ENCODE measurements at regions not wholly inside any gene's neighbourhood (a gene's known extent, or its start where the extent isn't known, plus 50 kb on each side); places are given as distances from the start of the nearest gene placed in this dataset.

- in situ Hi-C loops (cut with MboI; ENCODE audit: low sequenced_read_pairs) (no loop called here), intact Hi-C loops (cut with micrococcal nuclease) (no loop called here), dilution Hi-C loops (cut with HindIII; ENCODE audit: low sequenced_read_pairs, unreplicated experiment) (no loop called here)
- Histone ChIP-seq H3K9me1 (ENCODE audit: insufficient read depth, low read length) (no peaks in the 10 kb centered on the region), H3K9me3 (ENCODE audit: control insufficient read depth, insufficient read depth, low read length) (no peaks in the 10 kb centered on the region), H3K4me1 (ENCODE audit: control insufficient read depth, insufficient read depth, low read length) (no peaks in the 10 kb centered on the region; the same call in 1 of the 2 replicates), H4K8ac (ENCODE audit: low read depth in 2 of 2, low read length in 2 of 2) (no peak overlapping the region), H3K27ac (ENCODE audit: insufficient read depth, low read length) (no peak overlapping the region), H3K79me1 (ENCODE audit: low read depth in 1 of 2, low read length in 2 of 2) (no peaks in the 10 kb centered on the region), H2AK5ac (ENCODE audit: low read depth, low read length) (no peak overlapping the region), H3K9ac (ENCODE audit: low read depth, low read length) (no peak overlapping the region), H2BK20ac (ENCODE audit: low read depth, low read length) (no peak overlapping the region), H3K23ac (ENCODE audit: low read depth, low read length) (no peak overlapping the region), H2BK5ac (ENCODE audit: low read depth, low read length, poor library complexity, severe bottlenecking) (no peak overlapping the region), H3K27me3 (ENCODE audit: control insufficient read depth, insufficient read depth, low read length) (no peaks in the 10 kb centered on the region), H4K91ac (ENCODE audit: insufficient read depth, low read depth, low read length) (no peak overlapping the region), H2AK9ac (replicated peaks; ENCODE audit: low read depth, low read length, poor library complexity) (no peak overlapping the region), H3K56ac (ENCODE audit: extremely low read depth, insufficient read depth, low read length) (no peak overlapping the region), H3K4ac (ENCODE audit: low read depth, low read length) (no peak overlapping the region), H3K18ac (ENCODE audit: low read depth, low read length) (no peak overlapping the region), H2BK15ac (ENCODE audit: low read depth, low read length) (no peak overlapping the region), H3K4me3 (ENCODE audit: insufficient read depth, low read depth, low read length) (no peak overlapping the region), H2BK120ac (ENCODE audit: low read depth, low read length) (no peak overlapping the region), H4K5ac (ENCODE audit: low read depth, low read length) (no peak overlapping the region), H2AFZ (replicated peaks; ENCODE audit: low read length, poor library complexity) (no peak overlapping the region), H3K4me2 (ENCODE audit: low read depth, low read length) (no peak overlapping the region), H3K36me3 (ENCODE audit: control insufficient read depth, insufficient read depth, low read length) (no peaks in the 10 kb centered on the region), H3K14ac (replicated peaks; ENCODE audit: low read depth, low read length) (no peak overlapping the region), H4K20me1 (ENCODE audit: insufficient read depth, low read length) (no peaks in the 10 kb centered on the region)
- ChIA-PET POLR2A (ENCODE audit: unreplicated experiment) (no interaction called here), CTCF (no interaction called here)
- no TSS peak for BruUV-seq (replicated peaks)
- ATAC-seq (ENCODE audit: low read depth) (no peak), DNase-seq (no peak)
- TF ChIP-seq USF2 (IDR thresholded peaks at IDR 0.05; ENCODE audit: low read depth, low read length) (no peak), CHD1 (IDR thresholded peaks at IDR 0.05; ENCODE audit: low read depth, low read length) (no peak), RCOR1 (IDR thresholded peaks at IDR 0.05; ENCODE audit: insufficient replicate concordance, low read length) (no peak), SMC3 (IDR thresholded peaks at IDR 0.05; ENCODE audit: low read depth, low read length) (no peak), FOS (IDR thresholded peaks at IDR 0.05; ENCODE audit: low read depth, low read length) (no peak), CEBPB (IDR thresholded peaks at IDR 0.05; ENCODE audit: low read depth, low read length) (no peak), CTCF (conservative IDR thresholded peaks at IDR 0.05; ENCODE audit: low read depth, low read length) (no peak), RAD21 (IDR thresholded peaks at IDR 0.05; ENCODE audit: low read length) (no peak), RFX5 (IDR thresholded peaks at IDR 0.05; ENCODE audit: low read depth, low read length) (no peak), BHLHE40 (IDR thresholded peaks at IDR 0.05; ENCODE audit: low read depth, low read length) (no peak), MAZ (IDR thresholded peaks at IDR 0.05; ENCODE audit: borderline replicate concordance, low read depth, low read length) (no peak), POLR2A (IDR thresholded peaks at IDR 0.05; ENCODE audit: low read depth, low read length) (no peak)
- WGBS, 2 experiments (ENCODE audit: extremely low coverage in 2 of 2, insufficient read length in 1 of 2), result no CpG with 5 or more reads among the region's 1 CpG
Measured at GRCh38 chr1:207256869-207257268, 64.6 kb upstream of the CD55 start.
